ENCODE measurements at regions not wholly inside any gene's neighbourhood (a gene's known extent, or its start where the extent isn't known, plus 50 kb on each side); places are given as distances from the start of the nearest gene placed in this dataset.
A peak's percentile ranks its signal among the peaks of the same experiment; 100 is the strongest.
"Not testable (repeated sequence)": the region's sequence is repeated elsewhere in the genome, so short reads cannot be mapped to it uniquely, and the experiment has no call there.

GRCh38 chr16:27638833-27639560, 89.1 kb downstream of the KATNIP start:
- DNase-seq (ENCODE audit: low read depth): no peak
- TF ChIP-seq CTCF (IDR thresholded peaks at IDR 0.05; ENCODE audit: control insufficient read depth, insufficient read depth, low read depth, low read length, missing control alignments): no peak
- no peak overlapping the region for H3K4me3 ChIP-seq (ENCODE audit: control insufficient read depth, low read depth, low read length)

GRCh38 chr16:27639561-27640276, 89.8 kb downstream of the KATNIP start:
- TF ChIP-seq CTCF (IDR thresholded peaks at IDR 0.05; ENCODE audit: control insufficient read depth, insufficient read depth, low read depth, low read length, missing control alignments): peak; percentile 79
- peak; percentile 5 for DNase-seq (ENCODE audit: low read depth)
- no peak overlapping the region for H3K4me3 ChIP-seq (ENCODE audit: control insufficient read depth, low read depth, low read length)

- no peak for TF ChIP-seq CTCF (IDR thresholded peaks at IDR 0.05; ENCODE audit: control insufficient read depth, insufficient read depth, low read depth, low read length, missing control alignments)
- DNase-seq (ENCODE audit: low read depth): no peak
- no peak overlapping the region for H3K4me3 ChIP-seq (ENCODE audit: control insufficient read depth, low read depth, low read length)
Observed at GRCh38 chr16:27640277-27640600, 90.3 kb downstream of the KATNIP start.

- H3K4me3 ChIP-seq (ENCODE audit: control insufficient read depth, low read depth, low read length): no peak overlapping the region
Observed at GRCh38 chr16:27641260-27641659, 91.3 kb downstream of the KATNIP start.

GRCh38 chr16:27641734-27642415, 91.9 kb downstream of the KATNIP start:
- DNase-seq (ENCODE audit: low read depth): not testable (repeated sequence)

More at GRCh38 chr16:27641260-27641659, 91.3 kb downstream of the KATNIP start:
- TF ChIP-seq CTCF (IDR thresholded peaks at IDR 0.05; ENCODE audit: control insufficient read depth, insufficient read depth, low read depth, low read length, missing control alignments): no peak
- no peak for DNase-seq (ENCODE audit: low read depth)

GRCh38 chr16:27642756-27643155, 92.8 kb downstream of the KATNIP start:
- no peak overlapping the region for H3K4me3 ChIP-seq (ENCODE audit: control insufficient read depth, low read depth, low read length)
- no peak for DNase-seq (ENCODE audit: low read depth)
- peak; percentile 32 for TF ChIP-seq CTCF (IDR thresholded peaks at IDR 0.05; ENCODE audit: control insufficient read depth, insufficient read depth, low read depth, low read length, missing control alignments)

More at GRCh38 chr16:27641734-27642415, 91.9 kb downstream of the KATNIP start:
- H3K4me3 ChIP-seq (ENCODE audit: control insufficient read depth, low read depth, low read length): not testable (repeated sequence)

- no peak for TF ChIP-seq CTCF (IDR thresholded peaks at IDR 0.05; ENCODE audit: control insufficient read depth, insufficient read depth, low read depth, low read length, missing control alignments)
- no peak for DNase-seq (ENCODE audit: low read depth)
- no peak overlapping the region for H3K4me3 ChIP-seq (ENCODE audit: control insufficient read depth, low read depth, low read length)
Observed at GRCh38 chr16:27644165-27644564, 94.2 kb downstream of the KATNIP start.

All from AG09309 (cell line).